Muscle layer of colon (tissue), 2 donors: ENCODE measurements at regions not wholly inside any gene's neighbourhood (a gene's known extent, or its start where the extent isn't known, plus 50 kb on each side); places are given as distances from the start of the nearest gene placed in this dataset.

Source experiments
- H3K27ac ChIP-seq: one replicate; pipeline ENCODE4 v1.7.0; 2013; ENCODE audit warnings: low read depth, mild to moderate bottlenecking, low read length, moderate library complexity
- H3K27me3 ChIP-seq, 2 donors: one replicate each; pipeline ENCODE4 v1.7.0; 2013; ENCODE audit warnings: low read length in 2 of 2, mild to moderate bottlenecking in 2 of 2; ENCODE audit not compliant: insufficient read depth in 2 of 2, control insufficient read depth in 1 of 2
- H3K36me3 ChIP-seq: one replicate; pipeline ENCODE4 v1.7.0; 2013; ENCODE audit warnings: mild to moderate bottlenecking, low read length; ENCODE audit not compliant: insufficient read depth
- H3K4me1 ChIP-seq: one replicate; pipeline ENCODE4 v1.7.0; 2013; ENCODE audit warnings: mild to moderate bottlenecking, low read length; ENCODE audit not compliant: insufficient read depth
- H3K4me3 ChIP-seq, 2 donors: one replicate each; pipeline ENCODE4 v1.7.0; 2013; ENCODE audit warnings: low read length in 2 of 2, low read depth in 1 of 2, mild to moderate bottlenecking in 1 of 2, moderate library complexity in 1 of 2
- H3K9ac ChIP-seq: one replicate; pipeline ENCODE4 v1.7.0; 2013; ENCODE audit warnings: low read length
- H3K9me3 ChIP-seq: one replicate; pipeline ENCODE4 v1.7.0; 2013; ENCODE audit warnings: mild to moderate bottlenecking, low read length
- donor health status: abdominal sarcoma.
- donor health status: Adenocarcinoma of cecum.

GRCh38 chr17:71247441-71248015, 873.3 kb upstream of the SOX9 start:
- Histone ChIP-seq H3K9me3 (no peaks in the 10 kb centered on the region), H3K27me3 (no peaks in the 10 kb centered on the region), H3K9ac (no peak overlapping the region), H3K4me1 (no peaks in the 10 kb centered on the region), H3K36me3 (no peaks in the 10 kb centered on the region), H3K27ac (no peak overlapping the region), H3K4me3 (no peak overlapping the region)

GRCh38 chr17:71251276-71251675, 869.5 kb upstream of the SOX9 start:
- Histone ChIP-seq H3K9me3 (no peaks in the 10 kb centered on the region), H3K9ac (no peak overlapping the region), H3K27me3 (no peaks in the 10 kb centered on the region), H3K4me3 (no peak overlapping the region), H3K4me1 (no peaks in the 10 kb centered on the region), H3K27ac (no peak overlapping the region), H3K36me3 (no peaks in the 10 kb centered on the region)

DNA sequence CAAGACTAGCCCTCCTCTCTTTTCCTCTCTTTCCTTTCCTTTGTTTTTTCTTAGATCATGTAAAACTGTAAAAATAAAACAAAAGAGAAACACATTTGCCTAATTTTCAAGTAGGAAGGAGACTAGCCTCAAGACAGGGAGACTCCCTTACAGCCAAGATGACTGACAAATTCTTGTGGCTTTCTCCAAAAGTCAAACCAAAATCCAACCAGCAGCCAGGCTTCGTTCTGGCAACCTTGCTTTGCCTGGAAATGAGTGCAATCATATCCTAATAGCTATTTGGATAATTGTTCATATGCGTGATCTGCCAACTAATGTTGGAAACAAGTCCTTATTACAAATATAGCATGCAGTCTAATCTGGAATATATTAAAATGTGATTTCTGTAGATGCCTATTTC, 868.9 kb upstream of the SOX9 start:
- no peaks in the 10 kb centered on the region for H3K9me3 ChIP-seq
- H3K9ac ChIP-seq, result no peak overlapping the region
- H3K27me3 ChIP-seq, result no peaks in the 10 kb centered on the region
- no peak overlapping the region for H3K4me3 ChIP-seq
- H3K36me3 ChIP-seq, result no peaks in the 10 kb centered on the region
- no peak overlapping the region for H3K27ac ChIP-seq
- H3K4me1 ChIP-seq, result no peaks in the 10 kb centered on the region

GRCh38 chr17:71252436-71252835, 868.4 kb upstream of the SOX9 start:
- Histone ChIP-seq H3K27ac (no peak overlapping the region), H3K9ac (no peak overlapping the region), H3K36me3 (no peaks in the 10 kb centered on the region), H3K9me3 (no peaks in the 10 kb centered on the region), H3K4me1 (no peaks in the 10 kb centered on the region), H3K4me3 (no peak overlapping the region), H3K27me3 (no peaks in the 10 kb centered on the region)

- Histone ChIP-seq H3K4me1 (no peaks in the 10 kb centered on the region), H3K4me3 (no peak overlapping the region)
Observed at GRCh38 chr17:71257096-71257495, 863.7 kb upstream of the SOX9 start.

DNA sequence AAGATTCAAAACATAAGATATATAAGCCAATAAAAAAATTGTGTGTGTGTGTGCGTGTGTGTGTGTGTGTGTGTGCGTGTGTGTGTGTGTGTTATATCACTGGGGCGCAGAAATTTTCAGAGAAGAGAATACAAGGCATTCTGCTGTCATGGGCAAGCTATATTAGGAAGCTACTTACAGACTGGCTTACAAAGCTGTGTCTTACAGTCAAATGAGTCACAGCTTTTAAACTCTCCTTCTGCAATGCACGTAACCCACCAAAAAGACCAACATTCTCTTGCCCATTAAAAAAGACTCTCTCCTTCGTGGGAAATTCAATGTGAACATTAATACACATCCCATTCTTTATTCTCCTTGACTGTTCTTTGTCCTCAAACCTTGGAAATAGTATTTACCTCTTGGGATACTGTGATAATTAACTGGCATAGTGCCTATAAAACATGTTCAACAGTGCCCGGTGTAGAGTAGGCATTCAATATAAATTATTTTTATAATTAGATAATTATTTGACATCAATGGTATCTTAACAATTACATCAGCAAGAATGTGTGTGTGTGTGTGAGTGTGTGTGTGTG, 860.4 kb upstream of the SOX9 start:
- Histone ChIP-seq H3K36me3 (no peaks in the 10 kb centered on the region), H3K27me3 (no peaks in the 10 kb centered on the region)

More at GRCh38 chr17:71257096-71257495, 863.7 kb upstream of the SOX9 start:
- H3K36me3 ChIP-seq, result no peaks in the 10 kb centered on the region
- no peak overlapping the region for H3K9ac ChIP-seq
- no peak overlapping the region for H3K27ac ChIP-seq
- no peaks in the 10 kb centered on the region for H3K9me3 ChIP-seq
- no peaks in the 10 kb centered on the region for H3K27me3 ChIP-seq

GRCh38 chr17:71262586-71262985, 858.2 kb upstream of the SOX9 start:
- H3K9ac ChIP-seq, result no peak overlapping the region
- H3K4me3 ChIP-seq, result no peak overlapping the region
- no peaks in the 10 kb centered on the region for H3K4me1 ChIP-seq
- H3K27ac ChIP-seq, result no peak overlapping the region
- no peaks in the 10 kb centered on the region for H3K36me3 ChIP-seq
- H3K27me3 ChIP-seq, result no peaks in the 10 kb centered on the region
- H3K9me3 ChIP-seq, result no peaks in the 10 kb centered on the region

More for the DNA sequence above, 860.4 kb upstream of the SOX9 start:
- Histone ChIP-seq H3K9ac (no peak overlapping the region), H3K9me3 (no peaks in the 10 kb centered on the region), H3K4me1 (no peaks in the 10 kb centered on the region), H3K4me3 (no peak overlapping the region), H3K27ac (no peak overlapping the region)

GRCh38 chr17:71267668-71268067, 853.2 kb upstream of the SOX9 start:
- no peaks in the 10 kb centered on the region for H3K9me3 ChIP-seq
- H3K36me3 ChIP-seq, result no peaks in the 10 kb centered on the region
- no peak overlapping the region for H3K27ac ChIP-seq
- H3K27me3 ChIP-seq, result no peaks in the 10 kb centered on the region
- no peak overlapping the region for H3K4me3 ChIP-seq
- no peak overlapping the region for H3K9ac ChIP-seq
- H3K4me1 ChIP-seq, result no peaks in the 10 kb centered on the region

DNA sequence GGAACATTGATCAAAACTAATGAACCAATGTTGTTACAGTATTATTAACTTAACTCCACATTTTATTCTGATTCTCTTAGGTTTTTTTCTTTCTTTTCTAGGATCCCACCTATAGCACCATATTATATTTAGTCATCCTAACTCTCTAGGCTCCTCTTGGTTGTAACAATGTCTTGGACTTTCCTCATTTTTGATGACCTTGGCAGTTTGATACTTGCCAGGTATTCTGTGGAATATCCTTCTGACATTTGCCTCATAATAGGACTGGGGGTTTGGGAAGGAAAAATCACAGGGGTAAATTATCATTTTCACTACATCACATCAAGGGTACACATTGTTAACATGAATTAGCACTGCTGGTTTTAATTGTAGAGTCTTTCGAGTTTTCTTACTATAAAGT, 851.6 kb upstream of the SOX9 start:
- Histone ChIP-seq H3K36me3 (no peaks in the 10 kb centered on the region), H3K27me3 (no peaks in the 10 kb centered on the region), H3K27ac (no peak overlapping the region), H3K9me3 (no peaks in the 10 kb centered on the region), H3K9ac (no peak overlapping the region), H3K4me3 (no peak overlapping the region), H3K4me1 (no peaks in the 10 kb centered on the region)

DNA sequence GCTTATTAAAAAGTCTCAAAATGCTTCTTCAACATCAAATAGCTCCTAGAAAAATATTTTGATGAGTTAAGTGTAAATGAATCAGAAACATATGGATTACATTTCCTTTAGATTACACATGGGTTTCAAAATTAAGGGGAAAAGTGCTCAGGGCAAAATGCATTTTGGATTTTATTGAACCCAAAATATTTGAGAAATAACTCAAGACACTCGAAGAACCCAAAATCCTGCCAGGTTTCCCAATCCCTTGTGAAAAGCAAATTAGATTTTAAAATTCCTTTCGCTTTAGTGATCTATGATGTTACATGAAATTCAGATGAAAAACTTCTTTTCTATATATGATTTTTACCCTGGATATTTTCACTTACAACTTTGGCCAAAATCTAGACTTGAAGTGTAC, 847.4 kb upstream of the SOX9 start:
- H3K9ac ChIP-seq, result no peak overlapping the region
- H3K9me3 ChIP-seq, result no peaks in the 10 kb centered on the region
- no peaks in the 10 kb centered on the region for H3K36me3 ChIP-seq
- H3K4me3 ChIP-seq, result no peak overlapping the region
- H3K27ac ChIP-seq, result no peak overlapping the region
- no peaks in the 10 kb centered on the region for H3K4me1 ChIP-seq
- H3K27me3 ChIP-seq, result no peaks in the 10 kb centered on the region

- H3K9ac ChIP-seq, result no peak overlapping the region
- H3K36me3 ChIP-seq, result no peaks in the 10 kb centered on the region
- H3K4me3 ChIP-seq, result no peak overlapping the region
- no peaks in the 10 kb centered on the region for H3K9me3 ChIP-seq
- no peaks in the 10 kb centered on the region for H3K4me1 ChIP-seq
- H3K27ac ChIP-seq, result no peak overlapping the region
- no peaks in the 10 kb centered on the region for H3K27me3 ChIP-seq
Observed at GRCh38 chr17:71276079-71276478, 844.7 kb upstream of the SOX9 start.

- Histone ChIP-seq H3K36me3 (no peaks in the 10 kb centered on the region), H3K4me3 (no peak overlapping the region), H3K27ac (no peak overlapping the region), H3K4me1 (peaks cover 11% of the 10 kb centered on the region), H3K27me3 (no peaks in the 10 kb centered on the region), H3K9me3 (no peaks in the 10 kb centered on the region), H3K9ac (no peak overlapping the region)
Observed at GRCh38 chr17:71283486-71283885, 837.3 kb upstream of the SOX9 start.
